PC-9 (cell line): ENCODE measurements at regions not wholly inside any gene's neighbourhood (a gene's known extent, or its start where the extent isn't known, plus 50 kb on each side); places are given as distances from the start of the nearest gene placed in this dataset.

Experiments
- BruUV-seq: library from RNA; stranded (reverse); fragments of 400-500 nt; replicated peaks from 2 replicates; lab custom pipeline; 2021; lab: Mats Ljungman, UMichigan
- CTCF ChIA-PET: fragments of 300-600 bp; sonication (Branson Sonifier 250); formaldehyde crosslinking; loops from one replicate; lab custom pipeline; 2022; ENCODE audit warnings: antibody characterized with exemption; lab: Charles Lee
- POLR2A ChIA-PET: fragments of 300-600 bp; sonication (Branson Sonifier 250); formaldehyde crosslinking; loops from one replicate; lab custom pipeline; 2022; ENCODE audit warnings: antibody characterized with exemption; ENCODE audit not compliant: unreplicated experiment; lab: Charles Lee
- DNase-seq, 2 experiments: peaks; one replicate each; pipeline versions ENCODE4 v3.0.0 to v3.0.0-alpha.2; 2015 to 2022; ENCODE audit warnings: mixed read lengths in 1 of 2
- H2AFZ ChIP-seq: fragments of 200-600 bp; sonication (generic); 2 replicates; pipeline ENCODE4 v1.8.1; 2017; ENCODE audit warnings: antibody characterized with exemption
- H3F3A ChIP-seq: fragments of 200-600 bp; sonication (generic); 2 replicates; pipeline ENCODE4 v1.8.1; 2017; ENCODE audit warnings: antibody characterized with exemption, mild to moderate bottlenecking, low read depth; ENCODE audit not compliant: insufficient read depth
- H3K27ac ChIP-seq: fragments of 200-600 bp; sonication (generic); 2 replicates; pipeline ENCODE4 v1.6.1; 2016; ENCODE audit warnings: mixed run types
- H3K27me3 ChIP-seq: fragments of 200-600 bp; sonication (generic); 2 replicates; pipeline ENCODE4 v1.6.1; 2016; ENCODE audit warnings: low read depth, mixed run types; ENCODE audit not compliant: insufficient read depth
- H3K36me3 ChIP-seq: fragments of 200-600 bp; sonication (generic); 2 replicates; pipeline ENCODE4 v1.6.1; 2016; ENCODE audit warnings: low read depth, mixed run types
- H3K4me1 ChIP-seq: fragments of 200-600 bp; sonication (generic); replicated peaks from 2 replicates; pipeline ENCODE4 v1.6.1; 2016; ENCODE audit warnings: mixed run types; ENCODE audit not compliant: insufficient read depth
- H3K4me2 ChIP-seq: fragments of 200-600 bp; sonication (generic); 2 replicates; pipeline ENCODE4 v1.6.1; 2017; ENCODE audit warnings: mixed run types
- H3K4me3 ChIP-seq: fragments of 200-600 bp; sonication (generic); 2 replicates; pipeline ENCODE4 v1.6.1; 2016; ENCODE audit warnings: mixed run types
- H3K79me2 ChIP-seq: fragments of 200-600 bp; sonication (generic); 2 replicates; pipeline ENCODE4 v1.6.1; 2017; ENCODE audit warnings: low read depth, mixed run types
- H3K9me2 ChIP-seq: fragments of 200-600 bp; sonication (generic); 2 replicates; pipeline ENCODE4 v1.8.1; 2017; ENCODE audit warnings: mild to moderate bottlenecking; ENCODE audit not compliant: insufficient read depth
- H3K9me3 ChIP-seq: fragments of 200-600 bp; sonication (generic); 2 replicates; pipeline ENCODE4 v1.8.1; 2016; ENCODE audit warnings: low read depth; ENCODE audit not compliant: insufficient read depth
- H4K20me1 ChIP-seq: fragments of 200-600 bp; sonication (generic); 2 replicates; pipeline ENCODE4 v1.8.1; 2017; ENCODE audit not compliant: insufficient read depth
- EZH2 ChIP-seq: fragments of 200-600 bp; sonication (generic); IDR thresholded peaks from 2 replicates; pipeline ENCODE4 v1.8.0; 2017; ENCODE audit warnings: antibody characterized with exemption, low read depth
- intact Hi-C: fragments of 100-400 bp; cut with micrococcal nuclease; formaldehyde crosslinking; loops from one replicate; pipeline ENCODE4 v1.10.0; 2022; ENCODE audit not compliant: unreplicated experiment
- TF ChIP-seq, protein P1 (sequence below): fragments of 200-600 bp; sonication (generic); conservative IDR thresholded peaks from 2 replicates; pipeline ENCODE4 v1.6.1; 2017; ENCODE audit warnings: mixed run types, antibody characterized with exemption, mild to moderate bottlenecking, moderate library complexity

DNA sequence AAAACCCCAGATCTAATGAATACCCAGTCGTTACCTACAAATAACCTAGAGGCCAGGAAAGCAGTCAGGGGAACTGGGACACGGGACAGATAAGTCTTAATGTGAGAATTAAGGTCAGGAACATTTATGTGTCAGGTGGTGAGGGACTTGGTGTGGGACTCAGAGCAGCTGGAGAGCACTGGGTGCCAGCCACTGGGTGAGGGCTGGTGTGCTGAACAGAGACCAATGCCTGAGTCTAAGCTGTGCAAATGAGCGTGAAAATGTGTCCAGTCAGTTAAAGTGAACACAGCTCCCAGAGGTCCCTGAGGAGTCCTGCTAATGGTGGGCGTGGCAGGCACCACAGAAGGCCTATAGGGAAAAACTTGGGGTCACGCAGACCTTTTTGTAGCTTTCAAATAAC lies 225.9 kb downstream of the C1D start:
- H2AFZ ChIP-seq: no peak overlapping the region
- H3K36me3 ChIP-seq: no peaks in the 10 kb centered on the region
- H3F3A ChIP-seq: no peaks in the 10 kb centered on the region
- no peaks in the 10 kb centered on the region for H3K27me3 ChIP-seq
- no peak for DNase-seq
- ChIA-PET CTCF (no interaction called here), POLR2A (no interaction called here)
- no peaks in the 10 kb centered on the region for H3K9me3 ChIP-seq
- H3K4me2 ChIP-seq: no peak overlapping the region
- intact Hi-C loops: no loop called here
- H3K4me1 ChIP-seq: no peaks in the 10 kb centered on the region
- no peak overlapping the region for H3K27ac ChIP-seq
- H3K79me2 ChIP-seq: no peaks in the 10 kb centered on the region
- TF ChIP-seq, protein P1, sequence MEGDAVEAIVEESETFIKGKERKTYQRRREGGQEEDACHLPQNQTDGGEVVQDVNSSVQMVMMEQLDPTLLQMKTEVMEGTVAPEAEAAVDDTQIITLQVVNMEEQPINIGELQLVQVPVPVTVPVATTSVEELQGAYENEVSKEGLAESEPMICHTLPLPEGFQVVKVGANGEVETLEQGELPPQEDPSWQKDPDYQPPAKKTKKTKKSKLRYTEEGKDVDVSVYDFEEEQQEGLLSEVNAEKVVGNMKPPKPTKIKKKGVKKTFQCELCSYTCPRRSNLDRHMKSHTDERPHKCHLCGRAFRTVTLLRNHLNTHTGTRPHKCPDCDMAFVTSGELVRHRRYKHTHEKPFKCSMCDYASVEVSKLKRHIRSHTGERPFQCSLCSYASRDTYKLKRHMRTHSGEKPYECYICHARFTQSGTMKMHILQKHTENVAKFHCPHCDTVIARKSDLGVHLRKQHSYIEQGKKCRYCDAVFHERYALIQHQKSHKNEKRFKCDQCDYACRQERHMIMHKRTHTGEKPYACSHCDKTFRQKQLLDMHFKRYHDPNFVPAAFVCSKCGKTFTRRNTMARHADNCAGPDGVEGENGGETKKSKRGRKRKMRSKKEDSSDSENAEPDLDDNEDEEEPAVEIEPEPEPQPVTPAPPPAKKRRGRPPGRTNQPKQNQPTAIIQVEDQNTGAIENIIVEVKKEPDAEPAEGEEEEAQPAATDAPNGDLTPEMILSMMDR: no peak
- TF ChIP-seq EZH2: no peak
- H3K9me2 ChIP-seq: no peaks in the 10 kb centered on the region
- BruUV-seq: no TSS peak
- no peak overlapping the region for H3K4me3 ChIP-seq
- no peaks in the 10 kb centered on the region for H4K20me1 ChIP-seq

DNA sequence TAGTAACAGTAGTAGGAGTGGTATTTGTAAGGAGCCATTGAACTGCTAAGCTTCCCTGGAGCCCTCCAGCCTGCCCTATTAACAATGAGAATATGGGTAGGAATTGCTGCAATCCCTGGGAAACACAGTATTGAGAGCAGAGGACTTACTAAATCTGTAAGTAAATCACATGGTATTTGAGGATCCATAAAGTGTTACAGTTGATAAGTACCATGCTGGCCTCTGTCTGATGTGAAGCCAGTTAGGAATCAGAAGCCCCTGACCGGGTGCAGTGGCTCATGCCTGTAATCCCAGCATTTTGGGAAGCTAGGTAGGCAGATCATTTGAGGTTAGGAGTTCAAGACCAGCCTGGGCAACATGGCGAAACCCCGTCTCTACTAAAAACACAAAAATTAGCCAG lies 224.6 kb downstream of the C1D start:
- ChIA-PET POLR2A (no interaction called here), CTCF (no interaction called here)
- Histone ChIP-seq H3K36me3 (no peaks in the 10 kb centered on the region), H3K4me2 (no peak overlapping the region), H3K27me3 (0 out of 2 replicates have a peak, but pooled peaks cover under 1% of the 10 kb centered on the region), H3K9me3 (no peaks in the 10 kb centered on the region), H3K79me2 (no peaks in the 10 kb centered on the region), H4K20me1 (no peaks in the 10 kb centered on the region), H3K27ac (no peak overlapping the region), H3K9me2 (no peaks in the 10 kb centered on the region), H2AFZ (no peak overlapping the region), H3K4me3 (no peak overlapping the region), H3K4me1 (no peaks in the 10 kb centered on the region), H3F3A (no peaks in the 10 kb centered on the region)
- no peak for DNase-seq
- TF ChIP-seq, protein P1: no peak
- no peak for TF ChIP-seq EZH2
- intact Hi-C loops: no loop called here
- BruUV-seq: no TSS peak

DNA sequence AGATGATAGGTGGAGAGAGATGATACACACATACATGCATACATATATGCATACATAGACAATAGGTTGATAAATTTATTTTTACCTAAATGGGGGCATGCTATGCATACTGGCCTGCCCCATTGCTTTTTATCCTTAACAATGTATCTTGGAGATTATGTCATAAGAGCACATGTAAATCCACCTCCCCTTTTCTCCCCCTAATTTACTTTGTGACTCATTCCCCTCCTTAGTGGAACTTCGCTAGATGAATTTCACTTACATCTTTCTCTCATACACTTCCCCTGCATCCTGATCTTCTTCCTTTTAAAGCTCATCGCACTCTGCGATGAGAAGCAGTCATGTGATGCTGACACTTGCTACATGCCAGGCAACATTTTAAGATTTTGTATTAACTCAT lies 223.6 kb downstream of the C1D start:
- BruUV-seq: no TSS peak
- 0 out of 2 replicates have a peak, but pooled peaks cover 4% of the 10 kb centered on the region for H3K27me3 ChIP-seq
- no peaks in the 10 kb centered on the region for H3K9me2 ChIP-seq
- H3K4me1 ChIP-seq: no peaks in the 10 kb centered on the region
- H3K4me3 ChIP-seq: no peak overlapping the region
- no peaks in the 10 kb centered on the region for H3F3A ChIP-seq
- no peak for TF ChIP-seq EZH2
- TF ChIP-seq, protein P1: no peak
- H3K27ac ChIP-seq: no peak overlapping the region
- no peaks in the 10 kb centered on the region for H4K20me1 ChIP-seq
- no peaks in the 10 kb centered on the region for H3K36me3 ChIP-seq
- no peak for DNase-seq
- no peak overlapping the region for H2AFZ ChIP-seq
- H3K4me2 ChIP-seq: no peak overlapping the region
- ChIA-PET CTCF (no interaction called here), POLR2A (no interaction called here)
- intact Hi-C loops: no loop called here
- no peaks in the 10 kb centered on the region for H3K79me2 ChIP-seq
- no peaks in the 10 kb centered on the region for H3K9me3 ChIP-seq
